CD4-positive, alpha-beta T cell (primary cell): ENCODE measurements at regions not wholly inside any gene's neighbourhood (a gene's known extent, or its start where the extent isn't known, plus 50 kb on each side); places are given as distances from the start of the nearest gene placed in this dataset.
A peak's percentile ranks its signal among the peaks of the same experiment; 100 is the strongest.

Experiments
- ATAC-seq: fragments of 200-7000 bp; cut with Tn5 transposase; one replicate; pipeline ENCODE4 v1.10.0; 2022; ENCODE audit warnings: mild to moderate bottlenecking; ENCODE audit not compliant: poor library complexity
- CTCF ChIA-PET: fragments of 350-600 bp; sonication (Branson Sonifier 250); formaldehyde crosslinking; loops from one replicate; lab custom pipeline; 2021; ENCODE audit warnings: antibody characterized with exemption, inconsistent platforms; lab: Charles Lee
- POLR2A ChIA-PET: fragments of 350-600 bp; sonication (Branson Sonifier 250); formaldehyde crosslinking; loops from one replicate; lab custom pipeline; 2021; ENCODE audit warnings: antibody characterized with exemption, inconsistent platforms; lab: Charles Lee
- DNase-seq, 14 experiments: peaks; one replicate each; pipeline ENCODE4 v3.0.0-alpha.2; 2013 to 2020; ENCODE audit warnings: mixed read lengths in 2 of 14
- H3K27ac ChIP-seq, 2 donors: one replicate each; pipeline versions ENCODE4 v1.5.1 to v1.7.0; 2013; ENCODE audit warnings: low read length in 2 of 2, low read depth in 1 of 2, mild to moderate bottlenecking in 1 of 2
- H3K27me3 ChIP-seq, 2 experiments: 1 replicate in 1 of 2; 2 replicates in 1 of 2; pipeline versions ENCODE4 v1.6.1 to v1.7.0; 2013; ENCODE audit warnings: low read length in 2 of 2, control low read depth in 1 of 2, mild to moderate bottlenecking in 1 of 2, moderate library complexity in 1 of 2; ENCODE audit not compliant: insufficient read depth in 2 of 2, control insufficient read depth in 1 of 2
- H3K36me3 ChIP-seq: one replicate; pipeline ENCODE4 v1.6.1; 2013; ENCODE audit warnings: low read length, control low read depth; ENCODE audit not compliant: insufficient read depth
- H3K4me1 ChIP-seq: one replicate; pipeline ENCODE4 v1.6.1; 2013; ENCODE audit warnings: low read length, control low read depth; ENCODE audit not compliant: insufficient read depth
- H3K4me3 ChIP-seq: one replicate; pipeline ENCODE4 v1.5.1; 2013; ENCODE audit warnings: mild to moderate bottlenecking, low read length, moderate library complexity
- H3K9me3 ChIP-seq, 2 experiments: 1 replicate in 1 of 2; 2 replicates in 1 of 2; pipeline versions ENCODE4 v1.6.1 to v1.7.0; 2013; ENCODE audit warnings: low read length in 2 of 2, mild to moderate bottlenecking in 2 of 2, control low read depth in 1 of 2, moderate library complexity in 1 of 2; ENCODE audit not compliant: control insufficient read depth in 1 of 2, insufficient read depth in 1 of 2
- H3K27ac Mint-ChIP-seq: one replicate; pipeline ENCODE4 v1.8.0; 2020; ENCODE audit warnings: mixed read lengths
- H3K27me3 Mint-ChIP-seq: one replicate; pipeline ENCODE4 v1.8.0; 2021; ENCODE audit warnings: mixed read lengths
- H3K36me3 Mint-ChIP-seq: one replicate; pipeline ENCODE4 v1.8.0; 2021; ENCODE audit warnings: low read depth, mixed read lengths
- H3K4me1 Mint-ChIP-seq: one replicate; pipeline ENCODE4 v1.8.0; 2021; ENCODE audit warnings: low read depth, mixed read lengths
- H3K4me3 Mint-ChIP-seq: one replicate; pipeline ENCODE4 v1.8.0; 2020; ENCODE audit warnings: mild to moderate bottlenecking, mixed read lengths
- H3K9me3 Mint-ChIP-seq: one replicate; pipeline ENCODE4 v1.8.0; 2020; ENCODE audit warnings: mixed read lengths
- intact Hi-C, 2 experiments: fragments of 100-400 bp; cut with DNase I in 1 of 2; cut with micrococcal nuclease in 1 of 2; formaldehyde crosslinking; loops; one replicate each; pipeline versions ENCODE4 v1.15.1 to v1.9.0; 2023 to 2025; cut with DNase I, micrococcal nuclease
- TF ChIP-seq, protein P1 (sequence below): fragments of 200-600 bp; IDR thresholded peaks from one replicate; pipeline ENCODE4 v1.8.0; 2022; ENCODE audit warnings: antibody characterized with exemption, mild to moderate bottlenecking

DNA sequence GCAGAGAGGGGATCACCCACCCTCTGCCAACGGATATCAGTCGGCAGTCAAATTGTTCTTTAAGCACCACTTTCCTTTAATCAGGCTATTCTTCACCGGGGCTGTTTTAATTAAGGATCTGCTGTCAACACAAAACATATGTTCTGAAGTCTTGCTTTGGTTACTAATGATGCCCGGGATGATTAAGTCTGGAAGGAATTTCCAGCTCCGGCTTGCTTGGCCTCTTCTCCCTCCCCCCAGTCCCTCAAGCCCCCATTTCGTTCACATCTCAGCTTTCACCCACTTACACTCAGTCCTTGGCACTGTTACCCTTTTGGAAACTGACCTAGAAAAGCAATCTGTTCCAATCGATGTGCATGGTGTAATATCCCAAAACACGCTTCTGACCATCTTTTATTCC is 74.7 kb downstream of the MSX2 start:
- intact Hi-C loops, result no loop called here
- no peak overlapping the region for H3K4me3 Mint-ChIP-seq
- H3K27ac Mint-ChIP-seq, result no peak overlapping the region

DNA sequence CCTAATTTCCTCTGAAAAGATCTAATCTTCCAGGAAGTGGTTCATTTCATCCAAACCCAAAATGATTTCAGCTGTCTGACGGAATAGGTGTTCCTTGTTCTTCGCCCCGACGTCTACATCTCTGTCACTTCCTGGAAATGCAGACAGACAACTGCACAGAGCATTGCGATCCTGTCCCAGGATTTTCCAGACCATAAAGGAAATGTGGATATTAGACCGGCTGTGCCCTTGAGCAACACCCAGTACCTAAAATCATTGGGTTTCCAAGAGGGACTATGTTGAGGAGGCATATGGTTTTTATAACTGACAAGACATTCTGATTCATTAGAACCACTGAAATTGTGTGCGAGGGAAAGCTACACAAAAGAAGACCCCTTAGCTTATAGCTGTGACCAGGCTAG is 74.2 kb downstream of the MSX2 start:
- H3K27ac Mint-ChIP-seq, result no peak overlapping the region
- no peaks in the 10 kb centered on the region for H3K36me3 ChIP-seq
- H3K27me3 ChIP-seq, result peaks cover 2 to 31% of the 10 kb centered on the region in 2 experiments
- H3K27me3 Mint-ChIP-seq, result peaks cover 58% of the 10 kb centered on the region
- DNase-seq (peak in 1 of 14 experiments; percentile 6), ATAC-seq (no peak)
- no peak overlapping the region for H3K4me3 ChIP-seq
- H3K9me3 ChIP-seq, result peaks cover 0 to 8% of the 10 kb centered on the region in 2 experiments
- ChIA-PET CTCF (no interaction called here), POLR2A (no interaction called here)
- intact Hi-C loops, result no loop called here
- no peaks in the 10 kb centered on the region for H3K36me3 Mint-ChIP-seq
- no peak overlapping the region for H3K4me3 Mint-ChIP-seq
- peaks cover 7% of the 10 kb centered on the region for H3K4me1 Mint-ChIP-seq
- TF ChIP-seq, protein P1, sequence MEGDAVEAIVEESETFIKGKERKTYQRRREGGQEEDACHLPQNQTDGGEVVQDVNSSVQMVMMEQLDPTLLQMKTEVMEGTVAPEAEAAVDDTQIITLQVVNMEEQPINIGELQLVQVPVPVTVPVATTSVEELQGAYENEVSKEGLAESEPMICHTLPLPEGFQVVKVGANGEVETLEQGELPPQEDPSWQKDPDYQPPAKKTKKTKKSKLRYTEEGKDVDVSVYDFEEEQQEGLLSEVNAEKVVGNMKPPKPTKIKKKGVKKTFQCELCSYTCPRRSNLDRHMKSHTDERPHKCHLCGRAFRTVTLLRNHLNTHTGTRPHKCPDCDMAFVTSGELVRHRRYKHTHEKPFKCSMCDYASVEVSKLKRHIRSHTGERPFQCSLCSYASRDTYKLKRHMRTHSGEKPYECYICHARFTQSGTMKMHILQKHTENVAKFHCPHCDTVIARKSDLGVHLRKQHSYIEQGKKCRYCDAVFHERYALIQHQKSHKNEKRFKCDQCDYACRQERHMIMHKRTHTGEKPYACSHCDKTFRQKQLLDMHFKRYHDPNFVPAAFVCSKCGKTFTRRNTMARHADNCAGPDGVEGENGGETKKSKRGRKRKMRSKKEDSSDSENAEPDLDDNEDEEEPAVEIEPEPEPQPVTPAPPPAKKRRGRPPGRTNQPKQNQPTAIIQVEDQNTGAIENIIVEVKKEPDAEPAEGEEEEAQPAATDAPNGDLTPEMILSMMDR, result no peak
- no peaks in the 10 kb centered on the region for H3K9me3 Mint-ChIP-seq
- peaks cover 4% of the 10 kb centered on the region for H3K4me1 ChIP-seq
- no peak overlapping the region for H3K27ac ChIP-seq

More for the DNA sequence above, 74.7 kb downstream of the MSX2 start:
- TF ChIP-seq, protein P1, result no peak
- CTCF ChIA-PET, result no interaction called here
- no peaks in the 10 kb centered on the region for H3K36me3 ChIP-seq
- Mint-ChIP-seq H3K36me3 (no peaks in the 10 kb centered on the region), H3K27me3 (peaks cover 52% of the 10 kb centered on the region), H3K9me3 (no peaks in the 10 kb centered on the region), H3K4me1 (peaks cover 7% of the 10 kb centered on the region)
- peaks cover 0 to 10% of the 10 kb centered on the region in 2 experiments for H3K9me3 ChIP-seq
- peaks cover 0 to 26% of the 10 kb centered on the region in 2 experiments for H3K27me3 ChIP-seq
- DNase-seq, result no peak
- H3K4me1 ChIP-seq, result no peaks in the 10 kb centered on the region
- no peak overlapping the region for H3K27ac ChIP-seq
- ATAC-seq, result no peak
- POLR2A ChIA-PET, result no interaction called here
- no peak overlapping the region for H3K4me3 ChIP-seq

DNA sequence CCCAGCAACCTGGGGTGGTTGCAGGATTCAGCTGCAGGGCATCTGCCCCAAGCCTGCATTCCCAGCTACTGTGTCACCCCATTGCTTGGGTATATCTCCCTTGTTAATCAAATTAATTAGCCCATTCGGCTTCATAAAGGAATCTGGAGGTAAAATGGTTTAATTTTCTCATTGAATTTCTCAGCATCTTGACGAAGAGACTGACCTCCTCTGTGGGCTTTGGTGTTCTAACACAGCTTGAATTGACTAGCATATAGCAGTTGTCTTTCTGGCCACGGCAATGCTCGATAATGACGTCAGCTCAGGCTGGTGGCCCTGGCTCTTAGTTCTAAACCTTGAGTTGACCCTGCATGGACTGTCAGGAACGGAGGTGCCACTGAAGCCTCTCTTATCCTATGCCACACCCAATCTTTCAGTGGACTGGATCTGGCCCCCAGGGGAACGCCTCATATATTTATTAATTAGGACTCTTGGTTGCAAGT is 72.4 kb downstream of the MSX2 start:
- no peaks in the 10 kb centered on the region for H3K36me3 Mint-ChIP-seq
- peaks cover 74% of the 10 kb centered on the region for H3K27me3 Mint-ChIP-seq
- Histone ChIP-seq H3K36me3 (no peaks in the 10 kb centered on the region), H3K4me3 (no peak overlapping the region), H3K27me3 (peaks cover 6 to 35% of the 10 kb centered on the region in 2 experiments), H3K27ac (no peak overlapping the region), H3K9me3 (peaks cover 0 to 11% of the 10 kb centered on the region in 2 experiments), H3K4me1 (peaks cover 4% of the 10 kb centered on the region)
- DNase-seq, result no peak
- H3K27ac Mint-ChIP-seq, result no peak overlapping the region
- intact Hi-C loops, result no loop called here
- no peak overlapping the region for H3K4me3 Mint-ChIP-seq
- TF ChIP-seq, protein P1, result no peak
- H3K4me1 Mint-ChIP-seq, result peaks cover 7% of the 10 kb centered on the region
- ChIA-PET POLR2A (no interaction called here), CTCF (no interaction called here)
- no peak for ATAC-seq
- no peaks in the 10 kb centered on the region for H3K9me3 Mint-ChIP-seq
